GM12878 (cell line): ENCODE measurements at regions not wholly inside any gene's neighbourhood (a gene's known extent, or its start where the extent isn't known, plus 50 kb on each side); places are given as distances from the start of the nearest gene placed in this dataset.

Experiments used
- ATAC-seq: fragments of 200-7000 bp; cut with Tn5 transposase; 3 replicates; pipeline ENCODE4 v1.9.1; 2020; ENCODE audit warnings: mild to moderate bottlenecking, moderate library complexity
- BruUV-seq: library from RNA; stranded (reverse); fragments of 400-500 nt; replicated peaks from 2 replicates; lab custom pipeline; 2021; lab: Mats Ljungman, UMichigan
- CTCF ChIA-PET: fragments of 300-600 bp; sonication (Branson Sonifier 250); formaldehyde crosslinking; extraction: SDS; loops from one replicate; lab custom pipeline; 2021; ENCODE audit warnings: inconsistent platforms; lab: Yijun Ruan, JAX
- POLR2A ChIA-PET: fragments of 350-600 bp; formaldehyde crosslinking; extraction: SDS; loops from one replicate; lab custom pipeline; 2021; ENCODE audit warnings: inconsistent platforms; lab: Charles Lee
- RAD21 ChIA-PET: fragments of 300-600 bp; sonication (Branson Sonifier 250); formaldehyde crosslinking; loops from one replicate; lab custom pipeline; 2023; ENCODE audit warnings: antibody characterized with exemption; ENCODE audit not compliant: unreplicated experiment; lab: Charles Lee
- SMC1A ChIA-PET: fragments of 300-600 bp; sonication (Branson Sonifier 250); formaldehyde crosslinking; loops from one replicate; lab custom pipeline; 2023; ENCODE audit not compliant: unreplicated experiment, uncharacterized antibody; lab: Charles Lee
- DNase-seq: peaks from one replicate; pipeline ENCODE4 v3.0.0-alpha.2; 2011; ENCODE audit warnings: low read depth, low spot score
- FAIRE-seq: peaks from 3 replicates; lab custom pipeline; 2011; peaks lifted over from hg19 to GRCh38; lab: Jason Lieb, UNC
- H2AFZ ChIP-seq: 2 replicates; pipeline ENCODE4 v1.6.0; 2011; ENCODE audit warnings: low read depth, low read length, control low read depth; ENCODE audit not compliant: control insufficient read depth
- H3K27ac ChIP-seq: 2 replicates; pipeline ENCODE4 v1.5.1; 2011; ENCODE audit warnings: control low read depth; ENCODE audit not compliant: control insufficient read depth, insufficient read depth
- H3K27me3 ChIP-seq, 2 experiments: replicated peaks in 1 of 2; 2 replicates each; pipeline versions ENCODE4 v1.6.0 to v1.6.1; 2011; ENCODE audit warnings: low read length in 1 of 2; ENCODE audit not compliant: control insufficient read depth in 2 of 2, insufficient read depth in 2 of 2
- H3K36me3 ChIP-seq, 2 experiments: 2 replicates each; pipeline ENCODE4 v1.5.1; 2011; ENCODE audit warnings: low read length in 1 of 2; ENCODE audit not compliant: control insufficient read depth in 2 of 2, insufficient read depth in 2 of 2
- H3K4me1 ChIP-seq: 2 replicates; pipeline ENCODE4 v1.6.1; 2011; ENCODE audit warnings: mild to moderate bottlenecking, low read length, moderate library complexity, mixed read lengths; ENCODE audit not compliant: control insufficient read depth, insufficient read depth
- H3K4me2 ChIP-seq: 2 replicates; pipeline ENCODE4 v1.6.0; 2011; ENCODE audit warnings: control low read depth; ENCODE audit not compliant: control insufficient read depth, insufficient read depth
- H3K4me3 ChIP-seq: fragments of 200-600 bp; sonication (generic); 2 replicates; pipeline ENCODE4 v1.5.1; 2016
- H3K79me2 ChIP-seq: 2 replicates; pipeline ENCODE4 v1.6.0; 2011; ENCODE audit warnings: low read length; ENCODE audit not compliant: control insufficient read depth, insufficient read depth
- H3K9ac ChIP-seq: 2 replicates; pipeline ENCODE4 v1.8.0; 2011; ENCODE audit warnings: low read length, control low read depth, mixed read lengths; ENCODE audit not compliant: control insufficient read depth, insufficient read depth
- H3K9me3 ChIP-seq: replicated peaks from 3 replicates; pipeline ENCODE4 v1.5.1; 2011; ENCODE audit warnings: mild to moderate bottlenecking, low read length; ENCODE audit not compliant: control insufficient read depth, insufficient read depth
- H4K20me1 ChIP-seq: 2 replicates; pipeline ENCODE4 v1.6.0; 2011; ENCODE audit not compliant: control insufficient read depth, insufficient read depth
- ATF2 ChIP-seq: IDR thresholded peaks from 2 replicates; pipeline ENCODE4 v1.6.1; 2012; ENCODE audit warnings: low read length, inconsistent platforms
- BCL3 ChIP-seq: IDR thresholded peaks from 2 replicates; pipeline ENCODE4 v1.6.1; 2011; ENCODE audit warnings: borderline replicate concordance, low read depth, mild to moderate bottlenecking, moderate library complexity, low read length; ENCODE audit not compliant: insufficient read depth, poor library complexity, severe bottlenecking
- CUX1 ChIP-seq: IDR thresholded peaks from 2 replicates; pipeline ENCODE4 v1.6.1; 2012; ENCODE audit warnings: improper control_type of control experiment, low read depth, low read length; ENCODE audit not compliant: insufficient replicate concordance
- ESRRA ChIP-seq: IDR thresholded peaks from 2 replicates; pipeline ENCODE4 v1.6.1; 2012; ENCODE audit warnings: mild to moderate bottlenecking, low read length, improper control_type of control experiment
- GATAD2B ChIP-seq: fragments of 450-650 bp; conservative IDR thresholded peaks from 2 replicates; pipeline ENCODE4 v1.6.1; 2017; ENCODE audit warnings: low read depth, mild to moderate bottlenecking, moderate library complexity
- MEF2A ChIP-seq: IDR thresholded peaks from 2 replicates; pipeline ENCODE4 v1.6.1; 2011; ENCODE audit warnings: low read depth, mild to moderate bottlenecking, low read length, moderate library complexity; ENCODE audit not compliant: insufficient read depth
- NKRF ChIP-seq: fragments of 450-650 bp; conservative IDR thresholded peaks from 2 replicates; pipeline ENCODE4 v1.6.1; 2017; ENCODE audit warnings: mild to moderate bottlenecking, moderate library complexity
- SIN3A ChIP-seq: IDR thresholded peaks from 2 replicates; pipeline ENCODE4 v1.6.1; 2012; ENCODE audit warnings: low read depth, low read length, improper control_type of control experiment
- TCF12 ChIP-seq: IDR thresholded peaks from 2 replicates; pipeline ENCODE4 v1.6.1; 2011; ENCODE audit warnings: low read depth, mild to moderate bottlenecking, low read length
- ZNF384 ChIP-seq: IDR thresholded peaks from 2 replicates; pipeline ENCODE4 v1.6.1; 2012; ENCODE audit warnings: low read depth, mild to moderate bottlenecking, low read length, improper control_type of control experiment, borderline replicate concordance
- WGBS: methylation state at CpG from one replicate; pipeline ENCODE4 v1.1.6; 2016; ENCODE audit warnings: low lambda C conversion rate; ENCODE audit not compliant: insufficient replicate concordance, insufficient coverage; ENCODE audit errors: missing lambda C conversion rate; 5-methylcytosine and 5-hydroxymethylcytosine counted together
- in situ Hi-C: fragments of 300-500 bp; cut with MboI; formaldehyde crosslinking; loops from 9 replicates; pipeline ENCODE4 v1.14.3; 2018; ENCODE audit warnings: mixed read lengths
- intact Hi-C: fragments of 100-400 bp; cut with micrococcal nuclease; formaldehyde crosslinking; loops from one replicate; pipeline ENCODE4 v1.14.2; 2022; ENCODE audit not compliant: unreplicated experiment

- Histone ChIP-seq H3K27me3 (no peaks in the 10 kb centered on the region), H3K9me3 (no peaks in the 10 kb centered on the region), H3K36me3 (no peaks in the 10 kb centered on the region), H4K20me1 (no peaks in the 10 kb centered on the region), H3K79me2 (no peaks in the 10 kb centered on the region), H3K4me1 (no peaks in the 10 kb centered on the region), H3K4me3 (no peak overlapping the region), H3K9ac (no peak overlapping the region), H3K27ac (no peak overlapping the region), H3K4me2 (no peak overlapping the region), H2AFZ (no peak overlapping the region)
- BruUV-seq = no TSS peak
- ATAC-seq (no peak), FAIRE-seq (no peak), DNase-seq (peak; percentile 66)
- in situ Hi-C loops = no loop called here
- ChIA-PET RAD21 (no interaction called here), POLR2A (no interaction called here), CTCF (interaction anchor here (0.6 kb wide), 1 partner anchor 10 kb away, joined by 3 read pairs; no protein-coding TSS in a partner anchor), SMC1A (no interaction called here)
- WGBS = 30% methylated on average over 3 of the region's 3 CpGs
- intact Hi-C loops = no loop called here
- TF ChIP-seq BCL3 = peak; percentile 95
- TF ChIP-seq CUX1 = peak; percentile 69
- peak; percentile 89 for TF ChIP-seq ATF2
- TF ChIP-seq MEF2A = 0 out of 2 replicates have a peak, but pooled peaks have one; percentile 39
- TF ChIP-seq NKRF = no peak
- no peak for TF ChIP-seq ZNF384
- TF ChIP-seq SIN3A = no peak
- no peak for TF ChIP-seq ESRRA
- TF ChIP-seq TCF12 = peak; percentile 70; the same call in 1 of the 2 replicates
- TF ChIP-seq GATAD2B = peak; percentile 35; the same call in 1 of the 2 replicates
Measured at GRCh38 chr13:99828123-99828522, 143.4 kb downstream of the ZIC5 start.
